ENCODE measurements at regions not wholly inside any gene's neighbourhood (a gene's known extent, or its start where the extent isn't known, plus 50 kb on each side); places are given as distances from the start of the nearest gene placed in this dataset.

DNA sequence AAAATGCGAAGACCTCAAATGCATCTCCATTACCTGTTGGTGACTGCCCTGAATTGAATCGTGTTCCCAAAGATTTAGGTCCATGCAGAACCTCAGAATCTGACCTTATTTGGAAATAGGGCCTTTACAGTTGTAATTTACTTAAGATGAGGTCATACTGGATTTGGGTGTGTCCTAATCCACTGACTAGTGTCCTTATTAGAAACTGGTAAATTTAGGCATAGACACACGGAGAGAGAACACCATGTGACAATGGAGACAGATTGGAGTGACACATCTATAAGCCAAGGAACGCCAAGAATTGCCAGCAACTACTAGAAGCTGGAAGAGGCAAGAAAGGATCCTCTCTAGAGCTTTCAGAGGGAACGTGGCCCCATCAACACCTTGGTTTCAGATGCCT, 203.1 kb downstream of the SMAD2 start:
- Histone ChIP-seq H4K20me1 (ENCODE audit: insufficient read depth, low read length) (no peaks in the 10 kb centered on the region), H3K36me3 (ENCODE audit: insufficient read depth, low read length) (no peaks in the 10 kb centered on the region), H3K9me3 (ENCODE audit: insufficient read depth, low read depth, low read length) (no peaks in the 10 kb centered on the region), H3K4me3 (ENCODE audit: insufficient read depth, low read depth, low read length) (no peak overlapping the region), H3K9ac (ENCODE audit: low read length) (no peak overlapping the region), H3K4me1 (ENCODE audit: insufficient read depth, low read length) (peaks cover 7% of the 10 kb centered on the region), H3K27ac (ENCODE audit: low read depth, low read length) (no peak overlapping the region), H3K4me2 (ENCODE audit: low read length) (no peak overlapping the region), H2AFZ (ENCODE audit: low read depth, low read length) (no peak overlapping the region), H3K79me2 (ENCODE audit: insufficient read depth, low read length) (no peaks in the 10 kb centered on the region), H3K27me3 (ENCODE audit: insufficient read depth, low read length) (peaks cover 4% of the 10 kb centered on the region)
- TF ChIP-seq, protein P1, sequence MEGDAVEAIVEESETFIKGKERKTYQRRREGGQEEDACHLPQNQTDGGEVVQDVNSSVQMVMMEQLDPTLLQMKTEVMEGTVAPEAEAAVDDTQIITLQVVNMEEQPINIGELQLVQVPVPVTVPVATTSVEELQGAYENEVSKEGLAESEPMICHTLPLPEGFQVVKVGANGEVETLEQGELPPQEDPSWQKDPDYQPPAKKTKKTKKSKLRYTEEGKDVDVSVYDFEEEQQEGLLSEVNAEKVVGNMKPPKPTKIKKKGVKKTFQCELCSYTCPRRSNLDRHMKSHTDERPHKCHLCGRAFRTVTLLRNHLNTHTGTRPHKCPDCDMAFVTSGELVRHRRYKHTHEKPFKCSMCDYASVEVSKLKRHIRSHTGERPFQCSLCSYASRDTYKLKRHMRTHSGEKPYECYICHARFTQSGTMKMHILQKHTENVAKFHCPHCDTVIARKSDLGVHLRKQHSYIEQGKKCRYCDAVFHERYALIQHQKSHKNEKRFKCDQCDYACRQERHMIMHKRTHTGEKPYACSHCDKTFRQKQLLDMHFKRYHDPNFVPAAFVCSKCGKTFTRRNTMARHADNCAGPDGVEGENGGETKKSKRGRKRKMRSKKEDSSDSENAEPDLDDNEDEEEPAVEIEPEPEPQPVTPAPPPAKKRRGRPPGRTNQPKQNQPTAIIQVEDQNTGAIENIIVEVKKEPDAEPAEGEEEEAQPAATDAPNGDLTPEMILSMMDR (IDR thresholded peaks at IDR 0.05; ENCODE audit: insufficient read depth, low read depth, low read length): no peak
- no peak for TF ChIP-seq EZH2 (IDR thresholded peaks at IDR 0.05; ENCODE audit: insufficient read depth, low read length)
- Mint-ChIP-seq H3K4me1 (ENCODE audit: low read depth, unreplicated experiment) (peaks cover 21% of the 10 kb centered on the region), H3K27ac (ENCODE audit: unreplicated experiment) (no peak overlapping the region), H3K36me3 (ENCODE audit: low read depth, unreplicated experiment) (peaks cover 3% of the 10 kb centered on the region), H3K9me3 (ENCODE audit: unreplicated experiment) (no peaks in the 10 kb centered on the region), H3K4me3 (ENCODE audit: unreplicated experiment) (no peak overlapping the region), H3K27me3 (ENCODE audit: low read depth, unreplicated experiment) (peaks cover 31% of the 10 kb centered on the region)
- DNase-seq (ENCODE audit: low read depth) (no peak), FAIRE-seq (peak; percentile 29)

DNA sequence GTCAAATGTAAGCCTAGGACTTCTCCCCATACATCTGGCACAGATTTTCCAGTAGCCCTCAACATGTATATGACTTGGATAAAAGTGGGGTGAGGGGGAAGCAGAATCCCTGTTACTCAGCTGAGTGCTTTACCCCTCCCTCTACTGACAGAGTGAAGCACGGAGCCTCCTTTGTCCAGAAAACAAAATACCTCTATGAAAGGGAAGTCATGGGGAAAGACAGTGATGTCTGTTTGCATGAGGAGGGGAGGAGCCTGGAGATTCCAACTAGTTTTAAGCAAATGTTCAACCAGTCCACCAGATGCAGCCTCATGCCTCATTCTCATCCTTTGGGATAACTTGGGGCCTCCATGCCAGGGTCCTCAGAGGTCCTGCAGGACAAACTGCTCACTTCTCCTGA, 203.9 kb downstream of the SMAD2 start:
- no peak for DNase-seq (ENCODE audit: low read depth)
- H3K27ac ChIP-seq (ENCODE audit: low read depth, low read length): no peak overlapping the region
- H3K36me3 ChIP-seq (ENCODE audit: insufficient read depth, low read length): no peaks in the 10 kb centered on the region
- H3K9me3 ChIP-seq (ENCODE audit: insufficient read depth, low read depth, low read length): no peaks in the 10 kb centered on the region
- H3K27me3 Mint-ChIP-seq (ENCODE audit: low read depth, unreplicated experiment): peaks cover 39% of the 10 kb centered on the region
- peaks cover 20% of the 10 kb centered on the region for H3K4me1 Mint-ChIP-seq (ENCODE audit: low read depth, unreplicated experiment)
- H3K9ac ChIP-seq (ENCODE audit: low read length): no peak overlapping the region
- H3K4me2 ChIP-seq (ENCODE audit: low read length): no peak overlapping the region
- peaks cover 3% of the 10 kb centered on the region for H3K36me3 Mint-ChIP-seq (ENCODE audit: low read depth, unreplicated experiment)
- no peak overlapping the region for H3K4me3 Mint-ChIP-seq (ENCODE audit: unreplicated experiment)
- H3K79me2 ChIP-seq (ENCODE audit: insufficient read depth, low read length): no peaks in the 10 kb centered on the region
- H3K27ac Mint-ChIP-seq (ENCODE audit: unreplicated experiment): no peak overlapping the region
- H3K9me3 Mint-ChIP-seq (ENCODE audit: unreplicated experiment): no peaks in the 10 kb centered on the region
- no peak for FAIRE-seq
- H3K4me1 ChIP-seq (ENCODE audit: insufficient read depth, low read length): peaks cover 7% of the 10 kb centered on the region
- H2AFZ ChIP-seq (ENCODE audit: low read depth, low read length): no peak overlapping the region
- no peak for TF ChIP-seq EZH2 (IDR thresholded peaks at IDR 0.05; ENCODE audit: insufficient read depth, low read length)
- TF ChIP-seq, protein P1 (IDR thresholded peaks at IDR 0.05; ENCODE audit: insufficient read depth, low read depth, low read length): no peak
- peaks cover 4% of the 10 kb centered on the region for H3K27me3 ChIP-seq (ENCODE audit: insufficient read depth, low read length)
- no peaks in the 10 kb centered on the region for H4K20me1 ChIP-seq (ENCODE audit: insufficient read depth, low read length)
- H3K4me3 ChIP-seq (ENCODE audit: insufficient read depth, low read depth, low read length): no peak overlapping the region

DNA sequence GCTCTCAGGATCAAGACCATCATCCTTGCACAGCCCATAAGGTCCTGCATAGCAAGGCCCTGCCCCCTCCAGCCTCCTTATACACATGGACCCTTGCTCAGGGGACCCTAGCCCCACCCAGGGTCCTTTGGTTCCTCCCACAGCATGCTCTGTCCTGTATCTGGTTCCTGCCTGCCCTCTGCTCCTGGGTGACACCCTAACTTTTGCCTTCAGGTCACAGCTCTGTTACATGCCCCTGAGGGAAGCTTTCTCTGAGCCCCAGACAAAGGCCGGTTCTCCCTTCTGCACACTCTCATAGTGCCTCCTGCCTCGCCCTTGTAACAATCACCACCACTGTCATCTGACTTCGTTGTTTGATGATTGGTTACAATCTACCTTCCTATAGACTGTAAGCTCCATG, 204.8 kb downstream of the SMAD2 start:
- peaks cover 4% of the 10 kb centered on the region for H3K27me3 ChIP-seq (ENCODE audit: insufficient read depth, low read length)
- peaks cover 47% of the 10 kb centered on the region for H3K27me3 Mint-ChIP-seq (ENCODE audit: low read depth, unreplicated experiment)

More for the DNA sequence above, 204.8 kb downstream of the SMAD2 start:
- H3K9me3 ChIP-seq (ENCODE audit: insufficient read depth, low read depth, low read length): no peaks in the 10 kb centered on the region
- H3K36me3 ChIP-seq (ENCODE audit: insufficient read depth, low read length): no peaks in the 10 kb centered on the region
- Mint-ChIP-seq H3K36me3 (ENCODE audit: low read depth, unreplicated experiment) (peaks cover 3% of the 10 kb centered on the region), H3K4me3 (ENCODE audit: unreplicated experiment) (no peak overlapping the region), H3K27ac (ENCODE audit: unreplicated experiment) (no peak overlapping the region), H3K9me3 (ENCODE audit: unreplicated experiment) (no peaks in the 10 kb centered on the region), H3K4me1 (ENCODE audit: low read depth, unreplicated experiment) (peaks cover 11% of the 10 kb centered on the region)
- H2AFZ ChIP-seq (ENCODE audit: low read depth, low read length): no peak overlapping the region
- no peak overlapping the region for H3K4me2 ChIP-seq (ENCODE audit: low read length)
- no peak overlapping the region for H3K27ac ChIP-seq (ENCODE audit: low read depth, low read length)
- H4K20me1 ChIP-seq (ENCODE audit: insufficient read depth, low read length): no peaks in the 10 kb centered on the region
- DNase-seq (ENCODE audit: low read depth): no peak
- peaks cover under 1% of the 10 kb centered on the region for H3K4me1 ChIP-seq (ENCODE audit: insufficient read depth, low read length)
- TF ChIP-seq, protein P1 (IDR thresholded peaks at IDR 0.05; ENCODE audit: insufficient read depth, low read depth, low read length): no peak
- TF ChIP-seq EZH2 (IDR thresholded peaks at IDR 0.05; ENCODE audit: insufficient read depth, low read length): no peak
- no peak for FAIRE-seq
- H3K4me3 ChIP-seq (ENCODE audit: insufficient read depth, low read depth, low read length): no peak overlapping the region
- no peak overlapping the region for H3K9ac ChIP-seq (ENCODE audit: low read length)
- H3K79me2 ChIP-seq (ENCODE audit: insufficient read depth, low read length): no peaks in the 10 kb centered on the region

Data from astrocyte (in vitro differentiated cells and primary cell).